Kidney (tissue), 13 donors: ENCODE measurements at regions not wholly inside any gene's neighbourhood (a gene's known extent, or its start where the extent isn't known, plus 50 kb on each side); places are given as distances from the start of the nearest gene placed in this dataset.
A peak's percentile ranks its signal among the peaks of the same experiment; 100 is the strongest.

Source experiments
- DNase-seq, 5 donors: peaks; one replicate each; pipeline ENCODE4 v3.0.0-alpha.2; 2013 to 2020
- FAIRE-seq: peaks from 2 replicates; lab custom pipeline; 2012; peaks lifted over from hg19 to GRCh38; lab: Jason Lieb, UNC
- H3K27ac ChIP-seq, 2 donors: one replicate each; pipeline ENCODE4 v1.7.0; 2013; ENCODE audit warnings: low read depth in 2 of 2, low read length in 2 of 2, inconsistent platforms in 1 of 2
- H3K27me3 ChIP-seq: one replicate; pipeline ENCODE4 v1.7.1; 2013; ENCODE audit warnings: low read length, inconsistent platforms; ENCODE audit not compliant: control insufficient read depth, insufficient read depth
- H3K36me3 ChIP-seq, 3 donors: one replicate each; pipeline versions ENCODE4 v1.7.0 to v1.7.1; 2013; ENCODE audit warnings: low read length in 3 of 3, control low read depth in 1 of 3, inconsistent platforms in 1 of 3; ENCODE audit not compliant: insufficient read depth in 3 of 3, control insufficient read depth in 2 of 3
- H3K4me1 ChIP-seq, 3 donors: one replicate each; pipeline versions ENCODE4 v1.7.0 to v1.7.1; 2013; ENCODE audit warnings: low read length in 3 of 3, inconsistent platforms in 1 of 3, low read depth in 1 of 3; ENCODE audit not compliant: control insufficient read depth in 2 of 3, insufficient read depth in 2 of 3
- H3K4me3 ChIP-seq, 3 donors: one replicate each; pipeline versions ENCODE4 v1.7.0 to v1.8.1; 2013; ENCODE audit warnings: low read length in 3 of 3, control low read depth in 1 of 3, inconsistent platforms in 1 of 3
- H3K9ac ChIP-seq, 3 donors: one replicate each; pipeline versions ENCODE4 v1.7.0 to v1.7.1; 2013; ENCODE audit warnings: low read length in 3 of 3, control low read depth in 1 of 3, inconsistent platforms in 1 of 3
- H3K9me3 ChIP-seq, 3 donors: one replicate each; pipeline versions ENCODE4 v1.7.0 to v1.7.1; 2013; ENCODE audit warnings: low read length in 3 of 3, control low read depth in 1 of 3, inconsistent platforms in 1 of 3; ENCODE audit not compliant: control insufficient read depth in 2 of 3, insufficient read depth in 1 of 3
- CTCF ChIP-seq: IDR thresholded peaks from 3 replicates; pipeline ENCODE4 v1.5.1; 2012; ENCODE audit warnings: mild to moderate bottlenecking, moderate library complexity, borderline replicate concordance; ENCODE audit not compliant: insufficient read depth; ENCODE audit errors: extremely low read depth
- intact Hi-C: fragments of 100-400 bp; cut with DNase I; formaldehyde crosslinking; loops from one replicate; pipeline ENCODE4 v1.11.1; 2022
- donor health status: control.
- donor health status: control.
- donor health status: control.
- donor health status: control.
- donor health status: control.
- donor health status: DM: yes; HTN: yes; CAD: no.
- donor health status: Normal renal cell carcinoma (clear cell type).

- Histone ChIP-seq H3K4me1 (no peaks in the 10 kb centered on the region), H3K4me3 (no peak overlapping the region), H3K27me3 (no peaks in the 10 kb centered on the region), H3K27ac (no peak overlapping the region), H3K36me3 (no peaks in the 10 kb centered on the region), H3K9me3 (no peaks in the 10 kb centered on the region), H3K9ac (no peak overlapping the region)
- no peak for DNase-seq
- FAIRE-seq: no peak
- intact Hi-C loops: no loop called here
- no peak for TF ChIP-seq CTCF
These were observed 271.4 kb upstream of the SRRM4 start for GRCh38 chr12:118709946-118710345.

GRCh38 chr12:118711185-118711584 lies 270.2 kb upstream of the SRRM4 start:
- H3K36me3 ChIP-seq: no peaks in the 10 kb centered on the region
- no peaks in the 10 kb centered on the region for H3K27me3 ChIP-seq
- DNase-seq (no peak), FAIRE-seq (no peak)
- no peak overlapping the region for H3K4me3 ChIP-seq
- no peak overlapping the region for H3K9ac ChIP-seq
- H3K9me3 ChIP-seq: no peaks in the 10 kb centered on the region
- intact Hi-C loops: no loop called here
- TF ChIP-seq CTCF: no peak
- H3K4me1 ChIP-seq: no peaks in the 10 kb centered on the region
- H3K27ac ChIP-seq: no peak overlapping the region

GRCh38 chr12:118714051-118714460 lies 267.3 kb upstream of the SRRM4 start:
- H3K36me3 ChIP-seq: no peaks in the 10 kb centered on the region
- no peak overlapping the region for H3K4me3 ChIP-seq
- TF ChIP-seq CTCF: peak; percentile 15
- H3K27ac ChIP-seq: no peak overlapping the region
- intact Hi-C loops: no loop called here
- no peaks in the 10 kb centered on the region for H3K9me3 ChIP-seq
- FAIRE-seq (no peak), DNase-seq (peak in 1 of 5 donors; percentile 11)
- H3K4me1 ChIP-seq: no peaks in the 10 kb centered on the region
- H3K9ac ChIP-seq: no peak overlapping the region
- H3K27me3 ChIP-seq: no peaks in the 10 kb centered on the region

- no peaks in the 10 kb centered on the region for H3K4me1 ChIP-seq
- TF ChIP-seq CTCF: no peak
- H3K27ac ChIP-seq: no peak overlapping the region
- FAIRE-seq (no peak), DNase-seq (no peak)
- no peak overlapping the region for H3K4me3 ChIP-seq
- no peaks in the 10 kb centered on the region for H3K36me3 ChIP-seq
- intact Hi-C loops: no loop called here
- no peaks in the 10 kb centered on the region for H3K27me3 ChIP-seq
- no peaks in the 10 kb centered on the region for H3K9me3 ChIP-seq
- H3K9ac ChIP-seq: no peak overlapping the region
These were observed 266.8 kb upstream of the SRRM4 start for GRCh38 chr12:118714500-118714899.
